ENCODE measurements at regions not wholly inside any gene's neighbourhood (a gene's known extent, or its start where the extent isn't known, plus 50 kb on each side); places are given as distances from the start of the nearest gene placed in this dataset.

GRCh38 chr6:164163239-164163638, 748.7 kb downstream of the QKI start:
- Mint-ChIP-seq H3K27me3 (ENCODE audit: low read depth) (no peaks in the 10 kb centered on the region), H3K4me1 (peaks cover 21 to 28% of the 10 kb centered on the region in 2 experiments), H3K27ac (no peak overlapping the region), H3K4me3 (no peak overlapping the region), H3K9me3 (peaks cover 23 to 25% of the 10 kb centered on the region in 2 experiments), H3K36me3 (ENCODE audit: insufficient read depth in 1 of 3, low read depth in 3 of 3) (peaks cover 12 to 49% (median 17%) of the 10 kb centered on the region in 3 experiments)
- no peaks in the 10 kb centered on the region for H3K9me3 ChIP-seq (ENCODE audit: control insufficient read depth, low read depth, low read length)
- H4K5ac ChIP-seq (ENCODE audit: insufficient read length, low read depth, low read length): no peak overlapping the region
- H3K27me3 ChIP-seq (ENCODE audit: insufficient read depth, low read length): no peaks in the 10 kb centered on the region
- H4K91ac ChIP-seq (ENCODE audit: insufficient read length, low read depth, low read length): no peak overlapping the region
- H3K14ac ChIP-seq (ENCODE audit: insufficient read depth, low read length): no peak overlapping the region
- H2AK5ac ChIP-seq (ENCODE audit: insufficient read length, low read length): no peak overlapping the region
- no peaks in the 10 kb centered on the region for H3K79me2 ChIP-seq (ENCODE audit: insufficient read depth, low read length)
- no peak overlapping the region for H2BK120ac ChIP-seq (ENCODE audit: low read depth, low read length, poor library complexity, severe bottlenecking)
- no peaks in the 10 kb centered on the region for H4K20me1 ChIP-seq (ENCODE audit: control insufficient read depth, insufficient read depth, insufficient read length)
- no peaks in the 10 kb centered on the region for H3K23me2 ChIP-seq (ENCODE audit: insufficient read length, low read depth, low read length, poor library complexity, severe bottlenecking)
- H3K4ac ChIP-seq (ENCODE audit: low read depth, low read length): no peak overlapping the region
- no peak overlapping the region for H3K27ac ChIP-seq (ENCODE audit: insufficient read length, low read depth, low read length)
- no peak overlapping the region for H2BK5ac ChIP-seq (ENCODE audit: insufficient read length, low read length)
- H2AFZ ChIP-seq (ENCODE audit: low read length): no peak overlapping the region
- no peak overlapping the region for H3K18ac ChIP-seq (ENCODE audit: insufficient read length, low read depth, low read length)
- no peak for TF ChIP-seq CTCF (conservative IDR thresholded peaks at IDR 0.05)
- no peak overlapping the region for H3K4me2 ChIP-seq (ENCODE audit: insufficient read depth, insufficient read length, low read length)
- H3K23ac ChIP-seq (ENCODE audit: insufficient read length, low read depth, low read length): no peak overlapping the region
- no peak overlapping the region for H2BK15ac ChIP-seq (ENCODE audit: low read depth, low read length)
- no peak overlapping the region for H2BK12ac ChIP-seq (ENCODE audit: insufficient read length, low read depth, low read length)
- H4K8ac ChIP-seq (replicated peaks; ENCODE audit: insufficient read length, low read depth, low read length): no peak overlapping the region
- no peak for DNase-seq
- no CpG with 5 or more reads among the region's 3 CpGs for WGBS (ENCODE audit: extremely low coverage, insufficient read length, low lambda C conversion rate)
- no peaks in the 10 kb centered on the region for H3K79me1 ChIP-seq (ENCODE audit: insufficient read depth, low read depth, low read length, poor library complexity, severe bottlenecking)
- H3K4me1 ChIP-seq (ENCODE audit: insufficient read depth, low read length): peaks cover 2% of the 10 kb centered on the region; the same call in 1 of the 2 replicates
- no peak overlapping the region for H3T11ph ChIP-seq (ENCODE audit: low read length)
- no peak overlapping the region for H2BK20ac ChIP-seq (ENCODE audit: low read depth, low read length, poor library complexity, severe bottlenecking)
- H3K9ac ChIP-seq (ENCODE audit: extremely low read depth, insufficient read length, low read length): no peak overlapping the region
- H3K56ac ChIP-seq (ENCODE audit: insufficient read length, low read depth, low read length): no peak overlapping the region

Measured in H9 (cell line).